ENCODE measurements at regions not wholly inside any gene's neighbourhood (a gene's known extent, or its start where the extent isn't known, plus 50 kb on each side); places are given as distances from the start of the nearest gene placed in this dataset.

- no peak for TF ChIP-seq CTCF (IDR thresholded peaks at IDR 0.05; ENCODE audit: poor library complexity, severe bottlenecking)
- no peak for TF ChIP-seq POLR2AphosphoS5 (IDR thresholded peaks at IDR 0.05)
- no peak for TF ChIP-seq EP300 (conservative IDR thresholded peaks at IDR 0.05; ENCODE audit: poor library complexity, severe bottlenecking)
- TF ChIP-seq REST (IDR thresholded peaks at IDR 0.05; ENCODE audit: borderline replicate concordance), result no peak
- TF ChIP-seq EZH2 (IDR thresholded peaks at IDR 0.05; ENCODE audit: borderline replicate concordance, insufficient read depth, low read length, poor library complexity, severe bottlenecking), result no peak
- no peak for TF ChIP-seq MXI1 (conservative IDR thresholded peaks at IDR 0.05; ENCODE audit: poor library complexity, severe bottlenecking)
- no peak for TF ChIP-seq TAF1 (IDR thresholded peaks at IDR 0.05; ENCODE audit: low read depth)
- no peak for TF ChIP-seq SMC3 (conservative IDR thresholded peaks at IDR 0.05; ENCODE audit: poor library complexity)
Measured at GRCh38 chr12:93146263-93146939, 217.3 kb upstream of the EEA1 start.

All from neural cell (in vitro differentiated cells).